Islet precursor cell (in vitro differentiated cells): ENCODE measurements at regions not wholly inside any gene's neighbourhood (a gene's known extent, or its start where the extent isn't known, plus 50 kb on each side); places are given as distances from the start of the nearest gene placed in this dataset.
"Not testable (repeated sequence)": the region's sequence is repeated elsewhere in the genome, so short reads cannot be mapped to it uniquely, and the experiment has no call there.

Experiments
- DNase-seq: peaks from one replicate; pipeline ENCODE4 v3.0.0-alpha.2; 2018

DNA sequence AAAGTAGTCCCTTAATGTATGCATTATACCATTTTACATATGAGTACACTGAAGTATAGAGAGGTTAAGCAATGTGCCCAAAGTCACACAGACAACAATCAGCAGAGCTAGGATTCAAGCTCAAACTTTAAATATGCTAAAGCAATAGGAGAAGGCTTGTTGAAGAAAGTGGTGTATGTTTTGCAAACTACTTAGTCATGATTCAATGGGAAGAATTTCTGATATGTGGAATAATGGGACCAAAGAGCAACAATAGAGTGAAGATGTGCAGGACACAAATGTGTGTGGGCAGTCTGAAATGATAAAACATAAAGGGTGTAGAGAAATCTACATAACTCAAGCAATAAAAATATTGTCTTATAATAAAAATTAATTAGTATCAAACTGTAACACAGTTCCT is 109.0 kb upstream of the ARSJ start:
- no peak for DNase-seq

DNA sequence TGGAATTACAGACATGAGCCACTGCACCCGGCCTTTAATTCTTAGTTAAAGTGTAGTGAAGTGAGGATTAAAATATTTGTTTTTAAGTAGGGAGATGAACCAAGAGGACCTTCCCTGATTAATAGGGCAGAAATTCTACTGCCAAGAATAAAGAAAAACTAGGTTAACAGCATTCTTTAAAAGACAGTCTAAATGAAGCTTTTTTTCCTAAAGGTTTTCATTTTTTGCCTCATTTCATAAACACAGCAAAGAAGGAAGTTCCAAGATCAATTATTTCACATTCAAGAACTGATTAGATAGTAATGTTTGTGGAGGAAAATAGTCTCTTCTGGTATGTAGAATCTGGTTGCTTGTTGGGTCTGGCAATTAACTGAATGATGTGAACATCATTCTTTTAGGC is 112.1 kb upstream of the ARSJ start:
- DNase-seq, result no peak

DNA sequence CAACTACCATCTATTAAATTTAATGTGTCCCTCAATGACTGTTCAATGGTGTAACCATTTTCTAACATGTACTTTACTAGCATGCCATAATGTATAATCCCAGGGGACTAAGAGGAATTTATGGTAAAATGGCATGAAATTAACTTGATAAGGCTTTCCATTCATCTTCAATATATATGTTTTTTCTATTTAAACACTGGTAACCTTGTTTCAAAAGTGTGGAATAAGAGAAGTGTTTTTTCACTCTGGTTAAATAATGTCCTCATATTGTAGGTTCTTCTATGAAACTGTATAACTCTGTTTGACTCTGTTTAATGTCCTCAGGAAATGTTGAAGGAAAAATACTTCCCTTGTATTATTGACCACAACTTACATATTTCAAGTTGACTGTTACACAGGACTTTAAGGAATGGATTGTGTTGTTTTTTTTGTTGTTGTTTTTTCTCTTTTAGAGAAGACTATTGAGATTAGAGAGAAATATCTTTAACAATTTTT is 113.8 kb upstream of the ARSJ start:
- no peak for DNase-seq

DNA sequence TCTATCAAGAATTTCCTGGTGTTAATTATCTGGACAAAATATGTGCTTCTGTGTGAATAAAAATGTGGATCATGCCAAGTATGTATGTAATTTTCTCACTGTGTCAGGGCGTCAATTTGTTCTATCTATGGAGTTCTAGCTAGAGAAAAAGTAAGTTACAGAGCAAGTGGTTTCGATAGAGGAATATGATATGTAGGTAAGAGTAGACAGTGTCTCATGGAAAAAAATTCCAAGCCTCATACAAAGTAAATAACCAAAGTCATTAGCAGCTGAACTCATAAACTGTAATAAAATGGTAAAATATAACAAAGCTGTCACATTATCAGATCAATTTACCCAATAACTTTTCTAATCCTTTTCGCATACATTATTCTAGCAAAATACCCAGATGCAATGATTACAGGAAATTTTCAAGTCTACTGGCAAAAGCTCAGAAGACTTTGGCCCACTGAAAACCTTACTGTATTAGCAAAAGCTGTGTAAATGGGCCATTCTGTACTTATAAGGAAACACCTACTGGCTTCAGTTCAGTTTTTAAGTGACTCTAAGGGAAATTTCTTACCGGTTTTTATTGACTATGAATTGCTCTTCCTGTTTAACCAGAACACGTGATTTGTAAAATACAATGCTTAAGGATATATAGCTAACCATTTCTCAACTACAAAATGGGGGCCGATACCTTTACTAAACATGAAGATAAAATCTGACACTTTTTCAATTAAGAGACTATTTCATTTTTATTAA is 121.0 kb upstream of the ARSJ start:
- no peak for DNase-seq

DNA sequence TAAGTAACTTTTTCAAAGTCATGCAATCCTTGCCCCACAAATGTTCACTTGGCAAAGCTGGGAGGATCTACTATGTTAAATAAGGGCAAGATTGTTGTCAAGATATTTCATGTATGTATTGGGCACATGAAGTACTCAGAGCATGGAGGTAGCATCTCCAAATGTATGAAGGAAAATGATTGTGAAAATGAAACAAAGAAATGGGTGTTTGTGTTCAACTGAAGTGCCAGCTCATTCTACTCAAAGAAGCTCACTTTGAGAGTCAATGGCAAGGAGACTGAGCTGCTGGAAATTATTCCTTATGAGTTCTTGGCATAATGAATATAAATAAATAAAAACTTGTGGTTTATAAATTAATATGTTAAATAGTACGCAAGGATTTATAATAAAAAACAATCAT is 124.5 kb upstream of the ARSJ start:
- no peak for DNase-seq

DNA sequence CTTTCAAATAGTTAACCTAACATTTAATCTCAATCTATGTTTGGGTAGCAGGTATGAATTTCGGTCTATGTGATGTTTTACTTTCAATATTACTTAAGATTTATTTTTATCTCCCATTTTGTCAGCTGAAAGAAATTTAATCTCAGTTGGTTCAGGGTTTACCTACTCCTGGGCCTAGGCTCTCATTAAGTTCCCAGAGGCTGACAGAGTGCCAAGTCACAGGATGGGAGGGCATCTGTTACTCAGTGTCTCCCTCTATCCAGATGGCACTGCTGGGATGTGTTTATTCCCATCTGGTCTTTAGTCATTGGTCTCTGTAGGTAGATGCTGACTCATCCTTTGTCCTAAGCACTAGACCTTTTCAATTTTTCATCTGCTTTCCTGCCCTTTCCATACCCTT is 129.4 kb upstream of the ARSJ start:
- DNase-seq, result no peak

DNA sequence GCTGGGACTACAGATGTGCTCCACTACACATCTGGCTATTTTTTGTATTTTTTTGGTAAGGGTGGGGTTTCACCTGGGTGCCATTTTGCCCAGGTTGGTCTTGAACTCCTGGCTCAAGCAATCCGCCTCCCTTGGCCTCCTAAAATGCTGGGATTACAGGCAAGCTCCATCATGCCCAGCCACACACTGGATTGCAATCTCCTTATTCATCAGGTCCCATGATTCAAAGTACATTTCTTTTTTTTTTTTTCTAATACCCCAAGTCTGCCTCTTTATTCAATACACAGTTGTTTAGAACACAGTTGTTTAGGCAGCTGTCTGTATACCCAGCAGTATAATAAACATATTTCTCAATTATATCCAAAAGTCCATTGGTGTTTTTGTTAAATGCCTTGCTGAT is 130.3 kb upstream of the ARSJ start:
- DNase-seq, result no peak

DNA sequence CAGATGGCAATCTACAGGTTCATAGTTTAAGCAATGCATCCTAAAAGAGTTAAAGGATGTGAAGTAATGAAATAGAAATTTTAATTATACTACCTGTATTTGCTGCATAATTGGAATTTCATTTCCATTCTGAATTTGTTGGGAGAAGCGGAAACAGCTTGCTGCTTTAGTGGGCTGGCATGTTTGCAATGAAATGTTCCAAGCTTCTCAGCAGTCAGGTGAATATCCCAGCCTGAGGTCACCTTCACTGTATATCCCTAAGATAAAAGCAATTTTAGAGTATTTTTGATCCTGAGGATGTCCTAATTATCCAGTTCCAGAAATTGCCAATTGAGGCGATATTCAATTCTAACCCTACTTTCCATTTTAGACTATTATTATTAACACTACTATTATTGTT is 136.1 kb upstream of the ARSJ start:
- DNase-seq, result no peak

DNA sequence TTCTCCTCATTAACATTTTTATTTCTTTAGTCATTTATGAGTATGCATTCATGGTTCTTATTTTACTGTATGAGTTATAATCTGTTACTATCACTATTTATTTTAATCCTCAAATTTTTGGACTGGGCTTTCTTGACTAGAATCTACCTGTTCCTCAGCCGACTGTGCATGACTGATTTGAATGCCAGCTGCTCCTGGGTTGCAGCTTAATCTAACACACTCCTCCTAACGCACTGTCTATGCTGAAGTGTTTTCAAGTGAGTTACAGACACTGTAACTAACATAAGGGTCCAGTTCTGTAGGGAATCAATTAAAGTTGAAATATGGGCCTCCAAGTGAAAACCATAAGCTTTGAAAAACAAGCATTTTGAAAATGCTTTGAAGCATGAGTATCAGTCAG is 137.4 kb upstream of the ARSJ start:
- DNase-seq, result no peak

DNA sequence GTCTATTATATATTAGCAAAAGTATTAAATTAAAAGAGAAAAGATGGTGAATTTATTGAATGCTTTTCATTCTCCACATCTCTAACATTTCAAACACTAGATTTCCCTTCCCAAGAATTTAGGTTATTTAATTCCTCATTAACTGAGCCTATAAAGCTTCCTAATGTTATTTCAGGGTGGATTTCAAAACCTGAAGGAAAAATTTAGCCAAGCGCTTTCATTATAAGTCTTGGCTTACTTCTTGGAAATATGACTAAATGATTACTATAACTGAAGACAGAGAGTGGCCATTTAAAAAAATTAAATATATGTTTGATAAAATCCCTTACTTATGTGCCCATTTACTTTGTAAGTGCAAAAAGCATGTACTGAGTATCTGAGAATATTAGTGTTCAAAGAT is 141.8 kb upstream of the ARSJ start:
- DNase-seq, result no peak

DNA sequence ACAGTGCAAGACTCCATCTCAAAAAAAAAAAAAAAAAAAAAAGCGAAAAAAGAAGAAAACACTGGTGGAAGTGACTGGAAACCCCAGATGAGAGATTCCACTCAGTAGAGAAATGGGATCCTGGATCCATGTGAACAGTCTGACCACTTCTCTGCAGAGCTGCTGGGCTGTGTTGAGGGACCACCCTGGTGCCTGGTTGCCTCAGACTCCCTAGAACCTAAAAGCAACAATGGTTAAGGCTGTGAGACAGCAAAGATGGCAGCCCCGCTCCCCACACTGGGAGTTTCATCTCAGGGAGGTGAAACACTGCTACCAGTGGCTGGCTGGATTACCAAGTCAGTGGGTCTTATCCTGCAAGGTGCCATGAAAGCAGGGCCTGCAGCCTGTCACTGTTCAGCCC is 152.8 kb upstream of the ARSJ start:
- no peak for DNase-seq

DNA sequence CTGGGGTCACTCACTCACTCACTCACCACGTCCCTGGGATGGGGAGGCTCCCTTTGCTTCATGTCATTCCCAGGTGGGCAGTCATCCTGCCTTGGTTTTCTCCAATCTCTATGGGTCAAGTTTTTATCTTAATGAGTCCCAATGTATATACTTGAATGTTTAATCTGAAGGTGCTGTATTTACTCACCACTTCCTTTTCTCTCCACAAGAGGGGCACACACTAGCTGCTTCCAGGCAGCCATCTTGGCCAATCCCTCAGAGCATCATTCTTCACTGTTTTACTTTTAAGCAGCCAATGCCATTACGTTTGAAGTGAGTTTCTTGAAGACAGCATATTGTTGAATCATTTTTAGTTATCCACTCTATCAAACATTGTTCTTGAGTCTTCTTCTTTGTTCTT is 153.4 kb upstream of the ARSJ start:
- no peak for DNase-seq

DNA sequence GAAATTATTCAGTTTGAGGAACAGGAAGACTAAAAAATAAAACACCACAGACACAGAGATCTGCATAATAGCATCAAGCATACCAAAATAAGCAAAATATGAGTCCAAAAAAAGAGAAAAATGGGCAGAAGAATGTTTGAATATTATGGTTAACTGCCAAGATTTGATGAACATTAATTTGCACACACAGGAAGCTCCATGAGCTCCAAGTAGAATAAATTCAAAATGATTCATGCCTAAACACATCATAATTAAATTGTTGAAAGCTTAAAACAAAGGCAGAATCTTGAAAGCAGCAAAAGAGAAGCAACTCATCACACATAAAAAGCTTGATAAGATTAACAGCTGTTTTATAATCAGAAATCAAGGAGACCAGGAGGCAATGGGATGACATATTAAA is 156.6 kb upstream of the ARSJ start:
- DNase-seq, result no peak

DNA sequence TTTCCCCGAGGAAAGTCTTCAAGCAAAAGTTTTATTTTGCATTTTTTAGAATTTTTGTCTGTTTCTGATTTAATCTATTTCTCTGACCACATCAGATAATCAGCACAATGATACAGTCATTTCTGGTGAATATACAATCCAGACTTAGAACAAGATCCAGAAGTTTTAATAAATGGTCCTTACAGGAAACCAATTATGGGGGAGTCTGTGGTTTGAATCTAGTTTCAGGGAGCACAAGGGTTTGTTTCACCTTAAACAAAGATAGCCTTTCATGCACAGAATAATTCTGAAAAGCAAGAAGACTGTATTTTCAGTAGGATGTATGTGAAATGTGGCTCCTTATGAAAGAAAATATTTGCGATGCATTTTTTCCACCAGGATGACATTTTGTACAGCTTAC is 158.5 kb upstream of the ARSJ start:
- no peak for DNase-seq

DNA sequence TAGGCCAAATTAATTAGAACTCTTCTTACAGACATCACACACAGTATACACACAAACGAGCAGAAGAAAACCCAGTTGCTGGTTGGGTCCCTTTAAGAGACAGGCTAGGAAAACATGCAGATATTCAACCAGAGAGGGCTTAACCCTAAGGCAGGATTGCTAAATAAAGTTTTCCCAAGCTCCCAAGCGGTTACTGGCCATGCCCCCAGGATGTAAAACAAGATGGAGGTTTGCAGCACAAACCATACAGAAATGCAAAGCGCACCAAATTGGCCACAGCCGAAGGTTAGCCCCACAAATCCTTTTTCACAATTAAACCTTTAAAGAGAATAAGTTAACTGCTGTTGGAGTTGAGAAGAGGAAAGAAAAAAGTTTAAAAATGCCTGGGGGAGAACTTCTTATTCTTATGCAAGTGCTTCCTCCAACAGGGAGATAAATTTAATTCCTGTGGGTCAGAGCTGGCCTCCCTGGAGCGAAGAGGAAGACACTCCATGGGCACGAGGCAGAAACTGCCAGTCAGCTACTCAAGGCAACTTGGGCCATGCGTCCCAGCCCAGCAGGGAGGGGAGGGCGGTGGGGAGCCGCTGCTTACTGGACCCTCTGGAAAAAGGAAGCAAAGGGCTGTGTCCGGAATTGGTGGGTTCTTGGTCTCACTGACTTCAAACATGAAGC is 167.6 kb upstream of the ARSJ start:
- no peak for DNase-seq

DNA sequence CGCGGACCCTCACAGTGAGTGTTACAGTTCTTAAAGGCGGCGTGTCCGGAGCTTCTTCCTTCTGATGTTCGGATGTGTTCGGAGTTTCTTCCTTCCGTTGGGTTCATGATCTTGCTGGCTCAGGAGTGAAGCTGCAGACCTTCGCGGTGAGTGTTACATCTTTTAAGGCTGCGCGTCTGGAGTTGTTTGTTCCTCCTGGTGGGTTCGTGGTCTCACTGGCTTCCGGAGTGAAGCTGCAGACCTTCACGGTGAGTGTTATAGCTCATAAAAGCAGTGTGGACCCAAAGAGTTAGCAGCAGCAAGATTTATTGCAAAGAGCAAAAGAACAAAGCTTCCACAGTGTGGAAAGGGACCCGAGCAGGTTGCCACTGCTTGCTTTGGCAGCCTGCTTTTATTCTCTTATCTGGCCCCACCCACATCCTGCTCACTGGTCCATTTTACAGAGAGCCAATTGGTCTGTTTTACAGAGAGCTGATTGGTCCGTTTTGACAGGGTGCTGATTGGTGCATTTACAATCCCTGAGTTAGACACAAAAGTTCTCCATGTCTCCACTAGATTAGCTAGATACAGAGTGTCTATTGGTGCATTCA is 168.3 kb upstream of the ARSJ start:
- DNase-seq, result not testable (repeated sequence)

DNA sequence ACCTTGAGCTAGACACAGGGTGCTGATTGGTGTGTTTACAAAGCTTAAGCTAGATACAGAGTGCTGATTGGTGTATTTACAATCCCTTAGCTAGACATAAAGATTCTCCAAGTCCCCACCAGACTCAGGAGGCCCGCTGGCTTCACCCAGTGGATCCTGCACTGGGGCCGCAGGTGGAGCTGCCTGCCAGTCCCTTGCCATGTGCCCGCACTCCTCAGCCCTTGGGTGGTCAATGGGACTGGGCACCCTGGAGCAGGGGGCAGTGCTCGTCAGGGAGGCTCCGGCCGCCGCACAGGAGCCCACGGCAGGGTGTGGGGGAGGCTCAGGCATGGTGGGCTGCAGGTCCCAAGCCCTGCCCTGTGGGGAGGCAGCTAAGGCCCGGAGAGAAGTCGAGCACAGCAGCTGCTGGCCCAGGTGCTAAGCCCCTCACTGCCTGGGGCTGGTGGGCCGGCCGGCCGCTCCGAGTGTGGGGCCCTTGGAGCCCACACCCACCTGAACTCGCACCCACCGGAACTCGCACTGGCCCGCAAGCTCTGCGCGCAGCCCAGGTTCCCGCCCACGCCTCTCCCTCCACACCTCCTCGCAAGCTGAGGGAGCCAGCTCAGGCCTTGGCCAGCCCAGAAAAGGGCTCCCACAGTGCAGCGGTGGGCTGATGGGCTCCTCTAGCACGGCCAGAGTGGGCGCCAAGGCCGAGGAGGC is 169.1 kb upstream of the ARSJ start:
- DNase-seq, result not testable (repeated sequence)

DNA sequence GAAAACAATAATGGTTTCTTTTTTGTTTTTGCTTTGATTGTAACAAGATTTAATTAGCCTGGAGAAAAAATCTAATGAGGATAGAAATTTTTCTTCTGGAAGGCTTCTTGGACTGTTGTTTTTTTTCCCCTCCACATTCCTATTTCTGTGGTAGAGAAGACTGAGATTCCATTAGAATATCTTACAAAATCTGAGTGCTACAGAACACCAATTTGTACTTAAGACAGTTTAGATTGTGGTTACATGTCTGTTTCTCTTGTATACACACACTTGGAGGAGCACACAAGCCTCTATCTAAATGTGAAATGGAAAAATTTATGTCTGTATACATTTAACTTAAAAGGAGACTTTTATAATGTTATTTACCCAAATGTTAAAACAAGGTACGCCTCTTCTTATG is 176.9 kb upstream of the ARSJ start:
- no peak for DNase-seq

DNA sequence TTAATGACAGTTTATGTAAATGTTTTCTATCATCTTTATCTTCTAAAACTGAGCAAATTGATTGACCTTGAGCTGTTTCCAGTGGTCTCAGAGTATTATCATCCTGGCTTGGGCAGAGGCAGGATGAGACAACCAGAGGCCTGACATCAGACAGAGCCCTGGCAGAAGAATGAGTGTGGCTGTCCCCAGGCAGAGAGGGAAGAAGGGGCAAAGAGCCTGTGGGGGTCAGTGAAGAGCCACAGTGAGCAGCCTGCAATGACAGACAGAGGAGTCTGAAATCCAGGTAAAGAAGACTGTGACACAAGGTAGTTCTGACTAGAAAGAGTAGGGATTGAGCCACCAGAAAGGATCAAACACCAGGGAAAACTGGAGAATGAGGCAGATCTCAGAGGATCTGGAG is 182.4 kb upstream of the ARSJ start:
- DNase-seq, result no peak

DNA sequence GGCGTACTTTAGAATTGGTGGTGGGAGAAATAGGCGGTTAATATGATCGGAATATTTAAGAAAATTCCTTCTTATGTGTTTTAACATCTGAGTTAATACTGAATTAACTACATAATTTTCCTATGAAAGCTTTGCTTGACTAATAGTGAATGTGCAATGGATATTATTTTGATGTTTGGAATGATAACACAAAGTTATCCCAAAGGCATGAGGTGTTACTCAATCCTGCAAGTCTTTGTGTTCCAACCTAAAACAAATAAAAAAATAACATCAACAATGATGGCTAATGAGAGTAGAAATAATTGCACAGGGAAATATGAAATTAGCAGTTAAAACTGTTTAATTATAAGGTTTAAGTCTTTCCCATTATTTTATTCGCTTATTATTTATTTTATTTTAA is 183.6 kb upstream of the ARSJ start:
- no peak for DNase-seq

DNA sequence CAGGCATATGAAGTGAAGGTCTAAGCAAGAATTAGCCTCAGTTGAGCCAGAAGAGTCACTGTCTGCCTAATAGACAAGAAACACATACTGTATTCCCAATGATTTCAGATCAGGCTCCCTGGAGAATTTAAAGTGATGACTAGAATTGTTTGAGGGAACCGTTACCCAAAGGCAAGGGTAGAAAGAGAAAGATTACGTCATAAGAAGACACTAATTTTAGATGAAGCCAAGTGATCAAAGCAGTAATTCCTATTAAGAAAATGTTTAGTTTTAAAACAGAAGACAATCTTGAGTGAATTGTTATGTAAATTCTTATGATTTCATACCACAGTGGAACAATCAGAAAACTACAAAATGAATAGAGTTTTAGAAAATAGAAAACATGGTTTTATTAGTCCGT is 194.5 kb upstream of the ARSJ start:
- no peak for DNase-seq

DNA sequence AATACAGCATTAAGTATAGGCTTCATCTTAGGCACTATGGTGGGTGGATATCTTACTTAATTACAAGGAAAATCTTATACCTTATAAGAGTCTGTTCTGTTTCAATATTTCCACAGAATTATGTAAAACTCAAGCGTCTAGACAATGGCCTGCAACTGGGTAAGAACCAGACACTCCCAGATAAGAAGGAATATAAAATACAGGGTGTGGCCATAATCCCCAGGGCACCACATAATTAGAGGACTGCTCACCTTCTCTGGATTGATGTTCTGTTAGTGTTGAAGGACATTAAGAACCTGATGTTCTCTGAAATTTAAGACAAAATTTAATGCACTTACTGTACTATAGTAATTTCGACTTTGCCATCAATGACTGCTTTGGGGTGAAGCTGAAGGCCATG is 198.2 kb upstream of the ARSJ start:
- no peak for DNase-seq

DNA sequence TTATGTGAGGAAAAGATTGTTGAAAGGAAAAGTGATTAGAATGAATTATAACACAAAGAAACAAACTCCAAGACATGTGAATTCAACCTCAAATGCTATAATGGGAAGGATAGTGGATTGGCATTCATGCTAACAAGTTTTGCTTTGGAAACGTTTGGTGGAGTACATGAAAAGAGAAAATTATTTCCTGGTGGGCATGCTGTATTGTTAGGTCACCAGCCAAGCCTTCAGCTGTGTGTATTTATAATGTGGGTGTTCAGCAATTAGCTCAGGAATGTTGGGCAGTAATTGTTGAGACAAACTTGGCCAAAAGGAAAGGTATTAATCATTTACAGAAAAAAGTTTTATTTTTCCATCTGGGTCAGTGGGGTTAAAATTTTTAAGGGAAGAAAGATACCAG is 198.9 kb upstream of the ARSJ start:
- no peak for DNase-seq

DNA sequence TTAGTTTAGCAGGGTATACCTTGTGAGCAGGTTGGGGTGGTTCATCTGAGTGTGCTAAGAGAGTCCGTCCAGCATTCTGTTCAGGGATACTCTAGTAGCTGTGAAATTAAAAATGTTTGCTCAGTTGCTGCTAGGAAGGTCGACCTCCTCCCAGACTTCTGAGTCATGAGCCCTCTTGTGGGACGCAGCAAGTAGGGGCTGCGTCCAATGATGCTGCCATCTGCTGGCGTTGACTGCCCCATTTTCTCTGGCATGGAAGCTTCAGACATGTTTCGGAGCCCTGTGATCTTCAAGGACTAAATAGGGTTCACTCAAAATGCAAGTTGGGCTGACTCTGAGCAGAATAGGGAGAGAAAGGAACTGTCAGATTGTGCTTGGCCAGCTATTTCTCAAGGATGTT is 201.0 kb upstream of the ARSJ start:
- DNase-seq, result peak; percentile 80
